SK-N-SH (cell line): ENCODE measurements at regions not wholly inside any gene's neighbourhood (a gene's known extent, or its start where the extent isn't known, plus 50 kb on each side); places are given as distances from the start of the nearest gene placed in this dataset.

ENCODE experiments used
- CTCF ChIA-PET: fragments of 300-600, 350-600 bp; formaldehyde crosslinking; extraction: SDS; loops from one replicate; lab custom pipeline; 2021; lab: Yijun Ruan, JAX
- POLR2A ChIA-PET: fragments of 350-600 bp; sonication (Branson Sonifier 250); formaldehyde crosslinking; extraction: SDS; loops from one replicate; lab custom pipeline; 2020; ENCODE audit warnings: antibody characterized with exemption, inconsistent platforms; lab: Yijun Ruan, JAX
- DNase-seq: peaks from one replicate; pipeline ENCODE4 v3.0.0; 2012
- H2AFZ ChIP-seq: fragments of 200-600 bp; sonication (generic); 2 replicates; pipeline ENCODE4 v1.8.1; 2016; ENCODE audit warnings: antibody characterized with exemption, mild to moderate bottlenecking, low read depth
- H3F3A ChIP-seq: fragments of 200-600 bp; sonication (generic); replicated peaks from 2 replicates; pipeline ENCODE3; 2016; ENCODE audit warnings: antibody characterized with exemption, mild to moderate bottlenecking; ENCODE audit not compliant: insufficient read depth
- H3K27ac ChIP-seq, 2 experiments: fragments of 200-500 bp in 1 of 2; fragments of 200-600 bp in 1 of 2; sonication (Bioruptor generic) in 1 of 2; sonication (generic), shearing (Covaris generic) in 1 of 2; 2 replicates each; pipeline versions ENCODE4 v1.5.1 to v1.6.1; 2014 to 2016; ENCODE audit warnings: low read depth in 2 of 2, inconsistent platforms in 1 of 2, low read length in 1 of 2, mild to moderate bottlenecking in 1 of 2, mixed read lengths in 1 of 2
- H3K27me3 ChIP-seq: fragments of 200-600 bp; sonication (generic), shearing (Covaris generic); 2 replicates; pipeline ENCODE4 v1.6.1; 2016; ENCODE audit warnings: mixed run types; ENCODE audit not compliant: insufficient read depth
- H3K36me3 ChIP-seq, 2 experiments: fragments of 200-500 bp in 1 of 2; fragments of 200-600 bp in 1 of 2; sonication (Bioruptor generic) in 1 of 2; sonication (generic) in 1 of 2; replicated peaks in 1 of 2; 2 replicates each; pipeline versions ENCODE3 to v1.5.1; 2014 to 2016; ENCODE audit warnings: low read length in 1 of 2, mild to moderate bottlenecking in 1 of 2; ENCODE audit not compliant: insufficient read depth in 2 of 2, control insufficient read depth in 1 of 2
- H3K4me1 ChIP-seq, 2 experiments: fragments of 200-500 bp in 1 of 2; fragments of 200-600 bp in 1 of 2; sonication (Bioruptor generic) in 1 of 2; sonication (generic), shearing (Covaris generic) in 1 of 2; 2 replicates each; pipeline versions ENCODE4 v1.5.1 to v1.6.1; 2014 to 2016; ENCODE audit warnings: low read depth in 1 of 2, low read length in 1 of 2, mixed run types in 1 of 2; ENCODE audit not compliant: insufficient read depth in 2 of 2, control insufficient read depth in 1 of 2
- H3K4me2 ChIP-seq: fragments of 200-600 bp; sonication (generic), shearing (Covaris generic); 2 replicates; pipeline ENCODE4 v1.6.1; 2017; ENCODE audit warnings: mixed run types
- H3K4me3 ChIP-seq, 2 experiments: fragments of 200-500 bp in 1 of 2; fragments of 200-600 bp in 1 of 2; sonication (Bioruptor generic) in 1 of 2; sonication (generic), shearing (Covaris generic) in 1 of 2; 2 replicates each; pipeline versions ENCODE4 v1.5.1 to v1.8.1; 2014 to 2016; ENCODE audit warnings: low read depth in 2 of 2, inconsistent platforms in 1 of 2, low read length in 1 of 2, mild to moderate bottlenecking in 1 of 2, mixed read lengths in 1 of 2, moderate library complexity in 1 of 2
- H3K79me2 ChIP-seq: fragments of 200-600 bp; sonication (generic); 2 replicates; pipeline ENCODE4 v1.8.1; 2017; ENCODE audit warnings: mild to moderate bottlenecking; ENCODE audit not compliant: insufficient read depth
- H3K9ac ChIP-seq: fragments of 200-600 bp; sonication (generic); 2 replicates; pipeline ENCODE4 v1.6.1; 2017; ENCODE audit warnings: mixed run types
- H3K9me2 ChIP-seq: fragments of 200-600 bp; sonication (generic); 2 replicates; pipeline ENCODE4 v1.6.1; 2017; ENCODE audit warnings: mixed run types
- H3K9me3 ChIP-seq: fragments of 200-600 bp; sonication (generic); 2 replicates; pipeline ENCODE4 v1.6.1; 2017; ENCODE audit warnings: mixed run types, mild to moderate bottlenecking, moderate library complexity
- H4K20me1 ChIP-seq: fragments of 200-600 bp; sonication (generic); 2 replicates; pipeline ENCODE4 v1.6.1; 2017; ENCODE audit warnings: mild to moderate bottlenecking, mixed run types; ENCODE audit not compliant: insufficient read depth
- CTCF ChIP-seq: fragments of 200-600 bp; sonication (generic); IDR thresholded peaks from 2 replicates; pipeline ENCODE4 v1.6.1; 2017; ENCODE audit warnings: antibody characterized with exemption, mild to moderate bottlenecking, moderate library complexity
- EP300 ChIP-seq, 2 experiments: IDR thresholded peaks; 2 replicates each; pipeline versions ENCODE4 v1.4.0 to v1.6.1; 2012; ENCODE audit warnings: borderline replicate concordance in 1 of 2, low read depth in 1 of 2, low read length in 1 of 2
- MEF2A ChIP-seq: IDR thresholded peaks from 2 replicates; pipeline ENCODE4 v1.4.0; 2012; ENCODE audit warnings: low read depth, borderline replicate concordance
- MXI1 ChIP-seq: IDR thresholded peaks from 2 replicates; pipeline ENCODE4 v1.6.1; 2012; ENCODE audit warnings: mild to moderate bottlenecking, low read depth, low read length, improper control_type of control experiment
- NFIC ChIP-seq: IDR thresholded peaks from 2 replicates; pipeline ENCODE4 v1.4.0; 2012; ENCODE audit warnings: borderline replicate concordance
- RAD21 ChIP-seq: IDR thresholded peaks from 2 replicates; pipeline ENCODE4 v1.6.1; 2012; ENCODE audit warnings: mild to moderate bottlenecking, low read length
- RFX5 ChIP-seq: IDR thresholded peaks from 2 replicates; pipeline ENCODE4 v1.6.1; 2012; ENCODE audit warnings: mild to moderate bottlenecking, improper control_type of control experiment, low read length
- RXRA ChIP-seq: IDR thresholded peaks from 2 replicates; pipeline ENCODE4 v1.4.0; 2012; ENCODE audit warnings: low read depth, mild to moderate bottlenecking, borderline replicate concordance
- TEAD4 ChIP-seq: IDR thresholded peaks from 2 replicates; pipeline ENCODE4 v1.4.0; 2012; ENCODE audit warnings: mild to moderate bottlenecking, borderline replicate concordance; ENCODE audit not compliant: insufficient read depth
- USF1 ChIP-seq: IDR thresholded peaks from 2 replicates; pipeline ENCODE4 v1.4.0; 2012; ENCODE audit warnings: low read depth, borderline replicate concordance
- USF2 ChIP-seq: fragments of 150-350 bp; IDR thresholded peaks from 2 replicates; pipeline ENCODE4 v1.6.1; 2017; ENCODE audit warnings: antibody characterized with exemption, low read length, low read depth, borderline replicate concordance
- YY1 ChIP-seq: IDR thresholded peaks from 2 replicates; pipeline ENCODE4 v1.4.0; 2012; ENCODE audit warnings: low read depth, mild to moderate bottlenecking
- WGBS: methylation state at CpG from one replicate; pipeline ENCODE4 v1.1.6; 2017; ENCODE audit warnings: low lambda C conversion rate; 5-methylcytosine and 5-hydroxymethylcytosine counted together
- TF ChIP-seq, protein P1 (sequence below): IDR thresholded peaks from 2 replicates; pipeline ENCODE4 v1.4.0; 2012; ENCODE audit warnings: low read depth
- TF ChIP-seq, protein P2 (sequence below): fragments of 150-350 bp; IDR thresholded peaks from 2 replicates; pipeline ENCODE4 v1.6.1; 2016; ENCODE audit warnings: mild to moderate bottlenecking, low read depth, low read length
- TF ChIP-seq, protein P3 (sequence below): IDR thresholded peaks from 2 replicates; pipeline ENCODE4; 2012

GRCh38 chr12:91561301-91561957 lies 378.8 kb upstream of the DCN start:
- no peaks in the 10 kb centered on the region for H3K9me3 ChIP-seq
- H3K79me2 ChIP-seq = no peaks in the 10 kb centered on the region
- H4K20me1 ChIP-seq = no peaks in the 10 kb centered on the region
- no peaks in the 10 kb centered on the region for H3K36me3 ChIP-seq
- no peaks in the 10 kb centered on the region for H3K27me3 ChIP-seq
- no peak for DNase-seq
- TF ChIP-seq NFIC = no peak
- TF ChIP-seq TEAD4 = no peak
- no peak for TF ChIP-seq USF2
- TF ChIP-seq RAD21 = no peak
- no peak for TF ChIP-seq RXRA
- TF ChIP-seq CTCF = no peak
- no peak for TF ChIP-seq YY1
- TF ChIP-seq RFX5 = no peak
- no peak for TF ChIP-seq USF1
- TF ChIP-seq EP300 (IDR thresholded peaks at IDR 0.05; ENCODE audit: borderline replicate concordance in 1 of 2, low read depth in 1 of 2, low read length in 1 of 2) = no peak
- TF ChIP-seq, protein P1, sequence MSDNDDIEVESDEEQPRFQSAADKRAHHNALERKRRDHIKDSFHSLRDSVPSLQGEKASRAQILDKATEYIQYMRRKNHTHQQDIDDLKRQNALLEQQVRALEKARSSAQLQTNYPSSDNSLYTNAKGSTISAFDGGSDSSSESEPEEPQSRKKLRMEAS = no peak
- TF ChIP-seq, protein P2, sequence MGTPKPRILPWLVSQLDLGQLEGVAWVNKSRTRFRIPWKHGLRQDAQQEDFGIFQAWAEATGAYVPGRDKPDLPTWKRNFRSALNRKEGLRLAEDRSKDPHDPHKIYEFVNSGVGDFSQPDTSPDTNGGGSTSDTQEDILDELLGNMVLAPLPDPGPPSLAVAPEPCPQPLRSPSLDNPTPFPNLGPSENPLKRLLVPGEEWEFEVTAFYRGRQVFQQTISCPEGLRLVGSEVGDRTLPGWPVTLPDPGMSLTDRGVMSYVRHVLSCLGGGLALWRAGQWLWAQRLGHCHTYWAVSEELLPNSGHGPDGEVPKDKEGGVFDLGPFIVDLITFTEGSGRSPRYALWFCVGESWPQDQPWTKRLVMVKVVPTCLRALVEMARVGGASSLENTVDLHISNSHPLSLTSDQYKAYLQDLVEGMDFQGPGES = no peak
- TF ChIP-seq MXI1 = no peak
- no peak for TF ChIP-seq MEF2A
- TF ChIP-seq, protein P3, sequence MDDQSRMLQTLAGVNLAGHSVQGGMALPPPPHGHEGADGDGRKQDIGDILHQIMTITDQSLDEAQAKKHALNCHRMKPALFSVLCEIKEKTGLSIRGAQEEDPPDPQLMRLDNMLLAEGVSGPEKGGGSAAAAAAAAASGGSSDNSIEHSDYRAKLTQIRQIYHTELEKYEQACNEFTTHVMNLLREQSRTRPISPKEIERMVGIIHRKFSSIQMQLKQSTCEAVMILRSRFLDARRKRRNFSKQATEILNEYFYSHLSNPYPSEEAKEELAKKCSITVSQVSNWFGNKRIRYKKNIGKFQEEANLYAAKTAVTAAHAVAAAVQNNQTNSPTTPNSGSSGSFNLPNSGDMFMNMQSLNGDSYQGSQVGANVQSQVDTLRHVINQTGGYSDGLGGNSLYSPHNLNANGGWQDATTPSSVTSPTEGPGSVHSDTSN = no peak
- no peak overlapping the region for H3K27ac ChIP-seq
- no peak overlapping the region for H3K9ac ChIP-seq
- 21% methylated on average over 3 of the region's 3 CpGs for WGBS
- POLR2A ChIA-PET = no interaction called here
- H2AFZ ChIP-seq = no peak overlapping the region
- H3K4me1 ChIP-seq = peaks cover 0 to 10% of the 10 kb centered on the region in 2 experiments; a peak in 1 of 4 replicates
- CTCF ChIA-PET = interaction anchor here (1.1 to 2.5 kb wide), 3 partner anchors 179 to 200 kb away, joined by 3 to 11 read pairs (median 7); no protein-coding TSS in a partner anchor
- no peaks in the 10 kb centered on the region for H3K9me2 ChIP-seq
- H3K4me2 ChIP-seq = no peak overlapping the region
- no peak overlapping the region for H3K4me3 ChIP-seq
- H3F3A ChIP-seq = no peaks in the 10 kb centered on the region
